Superior temporal gyrus (tissue), 1 donor: ENCODE measurements at regions not wholly inside any gene's neighbourhood (a gene's known extent, or its start where the extent isn't known, plus 50 kb on each side); places are given as distances from the start of the nearest gene placed in this dataset.
A peak's percentile ranks its signal among the peaks of the same experiment; 100 is the strongest.
"Not testable (repeated sequence)": the region's sequence is repeated elsewhere in the genome, so short reads cannot be mapped to it uniquely, and the experiment has no call there.

Experiments used
- DNase-seq: peaks from one replicate; pipeline ENCODE4 v3.0.0-alpha.2; 2016; ENCODE audit errors: extremely low spot score

DNA sequence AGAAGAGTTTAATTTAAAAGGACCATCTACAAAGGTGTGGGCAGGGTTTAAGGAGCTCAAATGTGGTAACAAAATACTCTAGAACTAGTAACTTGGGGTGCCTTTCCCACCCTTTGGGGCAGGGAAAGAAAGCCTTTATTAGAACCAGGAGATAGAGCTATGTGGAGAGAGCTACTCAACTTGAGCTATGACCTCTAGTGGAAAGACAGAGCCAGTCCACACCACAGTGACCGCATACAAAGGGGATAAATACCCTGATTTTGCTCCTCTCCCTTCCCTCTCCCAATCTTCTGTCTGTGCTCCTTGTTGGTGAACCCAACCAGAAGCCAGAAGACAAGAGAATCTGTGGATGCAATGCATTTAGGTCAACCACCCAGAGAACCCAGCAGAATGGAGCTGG, 54.4 kb upstream of the JAK1 start:
- DNase-seq, result no peak

DNA sequence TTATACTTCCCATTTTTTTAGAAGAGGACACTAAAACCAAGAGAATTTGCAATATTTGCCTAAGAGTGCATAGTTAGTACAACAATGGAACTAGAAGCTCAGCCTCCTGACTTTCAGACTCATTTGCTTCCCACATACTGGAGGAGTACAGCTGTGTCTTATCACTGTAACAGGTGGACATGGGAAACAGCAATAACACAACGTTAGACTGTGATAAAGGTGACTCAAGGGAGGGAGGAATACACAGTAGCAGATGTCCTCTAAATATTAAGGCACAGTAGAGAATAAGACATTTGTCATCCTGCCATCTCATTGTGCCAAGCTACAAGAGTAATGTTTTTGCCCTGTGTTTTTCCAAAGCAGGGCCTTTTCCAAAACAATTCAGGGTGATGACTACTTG, 55.4 kb upstream of the JAK1 start:
- no peak for DNase-seq

DNA sequence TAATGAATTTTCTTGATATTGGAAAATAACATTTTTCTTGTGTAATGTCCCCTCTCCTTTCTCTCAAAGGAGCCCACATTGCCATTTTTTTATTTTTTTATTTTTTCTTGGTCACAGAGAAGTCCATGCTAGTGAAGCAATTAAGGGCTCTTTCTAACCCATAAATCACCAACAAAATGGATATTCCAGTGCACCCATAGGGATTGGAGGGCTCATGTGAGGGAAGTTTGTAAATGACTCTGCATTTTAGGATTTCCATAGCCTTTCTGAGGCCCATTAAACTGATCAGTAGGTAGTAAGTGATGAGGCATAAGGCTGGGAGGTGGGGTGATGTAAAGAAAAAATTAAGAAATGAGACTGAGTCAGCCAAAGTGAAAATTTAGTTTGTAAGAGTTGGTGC, 55.9 kb upstream of the JAK1 start:
- no peak for DNase-seq

DNA sequence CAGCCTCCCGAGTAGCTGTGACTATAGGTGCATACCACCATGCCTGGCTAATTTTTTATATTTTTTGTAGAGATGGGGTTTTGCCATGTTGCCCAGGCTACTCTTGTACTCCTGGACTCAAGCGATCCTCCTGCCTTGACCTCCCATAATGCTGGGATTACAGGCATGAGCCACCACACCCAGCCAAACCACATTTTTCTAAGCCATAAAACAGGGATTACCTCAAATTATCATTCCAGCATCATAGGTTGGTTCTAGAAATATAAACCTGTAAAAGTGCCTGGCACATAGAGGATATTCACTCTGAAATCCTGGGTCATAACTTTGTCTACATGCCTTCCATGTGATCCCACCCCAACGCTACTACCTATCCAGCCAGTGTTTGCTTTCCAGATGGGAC, 59.4 kb upstream of the JAK1 start:
- DNase-seq, result no peak

DNA sequence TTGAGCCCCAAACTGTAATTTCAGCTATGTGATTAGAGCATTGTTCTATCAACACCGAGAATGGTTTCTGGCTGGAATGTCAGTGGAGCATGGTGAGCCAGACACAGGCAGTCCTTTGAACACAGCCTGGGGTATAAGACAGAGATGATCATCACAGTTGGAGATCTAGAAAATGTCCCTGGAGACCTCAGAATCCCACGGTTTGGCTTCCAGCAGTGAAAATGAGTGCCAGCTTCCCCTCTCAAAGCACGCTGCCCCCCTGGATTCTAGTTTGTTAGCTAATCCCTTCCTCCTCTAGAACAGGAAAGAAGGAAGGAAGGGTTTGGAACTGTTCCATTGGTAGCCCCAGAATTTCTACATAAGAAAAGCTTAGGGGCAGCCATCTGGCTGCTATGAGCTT, 59.9 kb upstream of the JAK1 start:
- no peak for DNase-seq

DNA sequence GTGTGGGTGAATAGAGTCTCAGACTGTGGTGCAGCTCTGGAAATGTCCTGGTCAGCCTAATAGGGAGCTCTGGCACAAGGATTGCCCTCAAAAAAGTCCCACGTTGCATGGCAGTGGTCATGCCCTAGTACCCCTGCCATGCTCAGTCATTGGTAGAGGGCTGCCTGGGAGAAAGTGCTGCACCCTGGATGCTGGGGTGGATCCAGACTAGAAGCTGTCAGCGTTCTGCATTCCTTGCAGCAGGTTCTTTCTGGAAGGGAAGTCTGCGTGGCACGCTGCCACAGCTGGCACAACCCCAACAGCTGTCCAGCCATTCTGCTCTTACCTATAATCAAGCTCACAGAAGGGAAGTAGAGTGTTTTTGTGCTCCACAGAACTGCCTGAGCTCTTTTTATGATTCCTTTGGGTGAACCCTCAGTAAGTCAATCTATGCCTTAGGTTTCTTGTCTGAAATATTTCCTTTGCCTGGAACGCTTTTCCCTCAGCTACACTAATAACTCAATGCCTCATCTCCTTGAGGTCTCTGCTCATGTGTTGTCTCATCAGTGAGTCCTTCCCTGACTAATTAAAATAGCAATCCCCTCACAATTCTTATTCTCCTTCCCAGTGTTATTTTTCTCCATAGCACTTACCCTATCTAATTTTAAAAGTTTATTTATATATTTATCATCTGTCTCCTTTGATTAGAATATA, 61.5 kb upstream of the JAK1 start:
- DNase-seq, result no peak

DNA sequence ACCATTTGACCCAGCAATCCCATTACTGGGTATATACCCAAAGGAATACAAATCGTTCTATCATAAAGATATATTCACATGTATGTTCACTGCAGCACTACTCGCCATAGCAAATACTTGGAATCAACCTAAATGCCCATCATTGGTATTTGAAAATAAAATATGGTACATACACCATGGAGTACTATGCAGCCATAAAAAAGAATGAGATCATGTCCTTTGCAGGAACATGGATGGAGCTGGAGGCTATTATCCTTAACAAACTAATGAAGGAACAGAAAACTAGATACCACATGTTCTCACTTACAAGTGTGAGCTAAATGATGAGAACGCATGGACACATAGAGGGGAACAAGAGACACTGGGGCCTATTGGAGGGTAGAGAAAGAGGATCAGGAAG, 63.1 kb upstream of the JAK1 start:
- DNase-seq, result not testable (repeated sequence)

- DNase-seq, result not testable (repeated sequence)
Observed at GRCh38 chr1:65034879-65035278, 68.5 kb upstream of the JAK1 start.

DNA sequence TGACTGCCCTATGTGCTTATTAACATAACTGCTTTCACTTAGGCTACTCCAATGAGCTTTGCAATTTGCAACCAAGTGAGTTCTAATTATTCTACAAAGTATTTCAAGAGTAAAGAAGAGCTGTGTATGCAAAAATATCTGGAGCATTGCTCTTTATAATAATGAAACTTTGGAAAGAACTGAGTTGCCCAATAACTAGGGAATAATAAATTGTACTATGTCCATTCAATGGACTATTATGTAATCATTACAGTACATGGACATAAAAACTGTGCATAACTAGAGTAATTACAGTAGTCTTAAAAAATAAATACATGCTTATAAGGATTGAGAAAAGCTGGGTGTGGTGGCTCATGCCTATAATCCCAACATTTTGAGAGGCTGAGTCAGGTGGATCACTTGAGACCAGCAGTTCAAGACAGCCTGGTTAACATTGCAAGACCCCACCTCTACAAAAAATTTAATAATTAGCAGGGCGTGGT, 70.3 kb upstream of the JAK1 start:
- DNase-seq, result no peak

DNA sequence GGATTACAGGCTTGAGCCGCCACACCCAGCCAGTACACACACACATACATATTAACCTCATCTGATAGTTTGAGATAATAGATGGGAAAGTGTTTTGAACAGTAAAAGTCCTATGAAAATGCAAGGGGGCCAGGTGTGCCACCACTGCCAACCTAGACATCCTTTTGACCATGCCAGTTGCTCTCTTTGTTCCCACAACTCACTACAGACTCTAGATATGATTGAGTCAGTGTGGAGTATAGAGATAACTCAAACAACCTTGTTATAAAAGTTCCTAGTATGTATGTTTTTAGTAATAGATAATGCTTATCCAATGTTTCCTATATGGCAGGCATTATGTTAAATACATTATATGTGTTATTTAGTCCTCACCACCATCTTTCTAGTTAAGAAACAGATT, 72.7 kb upstream of the JAK1 start:
- DNase-seq, result no peak

GRCh38 chr1:65039508-65039907, 73.2 kb upstream of the JAK1 start:
- DNase-seq, result no peak

- no peak for DNase-seq
Observed at GRCh38 chr1:65042467-65042866, 76.1 kb upstream of the JAK1 start.

DNA sequence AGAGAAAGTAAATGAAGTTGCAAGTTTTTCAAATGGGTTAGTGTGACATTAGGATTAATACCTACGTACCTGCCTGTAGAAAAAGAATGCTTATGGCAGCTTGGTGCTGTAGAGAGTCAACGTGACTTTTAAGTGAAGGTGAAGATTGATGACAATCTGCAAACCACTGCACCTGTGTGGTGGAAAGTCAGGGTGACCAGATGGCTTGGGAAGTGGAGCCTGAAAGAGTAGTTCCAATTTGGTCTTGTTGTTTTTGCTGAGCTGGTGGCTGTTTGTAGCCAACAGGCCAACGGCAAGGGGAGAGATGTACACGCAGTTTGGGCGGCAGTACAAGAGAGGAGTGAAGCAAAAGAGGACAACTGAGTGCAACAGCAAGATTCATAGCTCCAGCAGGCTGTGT, 78.1 kb upstream of the JAK1 start:
- no peak for DNase-seq

DNA sequence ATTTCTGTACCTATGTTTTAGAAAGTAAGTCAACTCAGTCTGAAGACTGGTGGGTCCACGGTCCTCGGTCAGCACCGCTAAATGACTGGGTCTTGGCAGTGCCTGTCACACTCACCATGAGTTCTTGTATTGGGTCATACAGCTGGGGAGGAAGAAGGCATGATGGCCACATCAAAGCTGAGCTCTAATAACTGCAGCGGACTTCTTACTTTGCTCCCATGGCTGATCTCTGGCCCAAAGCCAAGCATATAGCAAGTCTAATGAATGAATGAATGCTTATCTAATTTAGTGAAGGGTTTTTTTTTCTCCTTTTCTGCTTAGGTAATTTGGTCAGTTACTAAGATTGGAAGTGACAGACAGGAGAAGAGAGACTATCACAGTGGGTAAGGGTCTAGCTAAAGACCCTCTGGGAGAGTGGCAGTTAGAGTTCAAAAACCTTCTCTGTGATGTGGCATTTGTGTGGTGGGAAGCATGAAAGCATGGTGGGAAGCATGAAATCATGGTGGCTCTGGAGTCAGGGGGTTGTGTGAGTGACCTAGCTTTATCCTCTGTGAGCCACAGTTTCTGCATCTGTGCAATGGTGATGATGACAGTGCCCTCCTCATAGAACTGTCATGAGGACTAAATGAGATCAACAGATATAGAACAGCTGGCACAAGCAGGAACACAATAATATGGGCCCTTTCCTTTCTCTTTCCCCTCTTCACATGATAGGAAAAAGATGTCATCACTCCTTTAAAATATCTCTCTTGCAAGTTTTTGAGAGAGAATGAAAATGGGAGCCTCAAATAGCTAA, 78.9 kb upstream of the JAK1 start:
- no peak for DNase-seq

DNA sequence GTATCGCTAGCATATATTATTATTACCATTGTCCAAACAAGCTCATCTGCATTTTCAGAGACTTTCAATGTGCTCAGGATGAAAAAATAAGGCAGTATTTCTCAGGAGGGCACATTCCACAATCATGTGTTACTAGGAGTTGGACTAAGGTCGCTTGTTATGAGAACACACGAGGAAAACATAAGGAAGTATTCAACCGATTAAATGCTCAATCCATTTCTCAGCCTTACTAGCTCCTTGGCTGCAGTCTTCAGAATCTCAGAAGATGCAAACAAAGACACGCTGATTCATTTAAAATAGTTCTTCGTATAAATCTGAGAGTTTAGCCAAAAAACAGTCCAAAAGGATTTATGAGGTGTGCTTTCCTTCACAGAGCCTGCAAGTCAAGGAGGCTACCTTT, 82.0 kb upstream of the JAK1 start:
- no peak for DNase-seq

- no peak for DNase-seq
Observed at GRCh38 chr1:65049941-65050713, 83.8 kb upstream of the JAK1 start.

DNA sequence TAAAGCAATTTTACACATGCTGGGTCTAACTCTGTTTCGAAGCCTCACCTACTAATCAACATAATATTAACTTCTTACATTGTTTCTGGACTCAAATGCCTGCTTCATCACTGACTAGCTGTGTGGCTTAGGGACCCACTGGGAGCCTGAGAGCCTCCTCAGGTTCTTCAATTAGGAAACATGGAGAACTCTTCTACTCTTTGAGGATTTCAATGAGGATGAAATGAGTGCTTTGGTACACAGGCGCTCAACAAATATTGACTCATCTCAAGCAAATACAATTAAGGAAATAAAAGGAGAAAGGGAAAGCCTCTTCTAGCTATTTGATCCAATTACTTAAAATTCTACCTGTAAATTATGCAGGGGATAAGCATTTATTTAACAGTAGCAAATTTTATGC, 84.4 kb upstream of the JAK1 start:
- no peak for DNase-seq

GRCh38 chr1:65054481-65054880, 88.1 kb upstream of the JAK1 start:
- DNase-seq, result no peak

- DNase-seq, result no peak
Observed at GRCh38 chr1:65055747-65056146, 89.4 kb upstream of the JAK1 start.

- no peak for DNase-seq
Observed at GRCh38 chr1:65056234-65056633, 89.9 kb upstream of the JAK1 start.

- no peak for DNase-seq
Observed at GRCh38 chr1:65056866-65057265, 90.5 kb upstream of the JAK1 start.

DNA sequence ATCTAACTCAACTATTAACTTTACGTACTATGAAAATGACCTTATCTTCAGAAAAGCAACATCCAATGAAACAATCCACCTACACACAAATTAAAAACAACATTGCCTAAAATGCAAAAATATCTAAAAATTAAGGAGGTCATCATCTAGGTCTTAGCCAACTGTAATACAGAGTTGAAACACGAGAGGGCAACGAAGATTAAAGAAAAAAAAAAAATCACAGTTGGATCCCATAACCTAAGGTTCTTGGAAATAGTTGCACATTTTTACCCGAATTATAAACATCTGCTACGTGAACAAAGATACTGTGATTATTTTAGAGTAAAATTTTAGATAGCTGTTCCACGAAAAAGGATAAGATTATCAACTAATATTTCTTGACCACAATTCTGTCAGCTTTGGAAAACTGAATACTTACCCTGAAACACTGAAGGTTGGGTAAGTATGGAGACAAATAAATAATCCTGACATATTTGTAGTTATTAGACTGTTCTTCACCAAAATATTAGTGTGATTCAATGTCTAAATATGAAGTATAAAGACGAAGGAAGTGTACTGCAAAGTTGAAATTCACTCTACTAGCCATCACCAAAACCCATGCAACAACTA, 88.0 kb upstream of the AK4 start:
- peak; percentile 78 for DNase-seq
